Activated B cell treated with CpG ODN at 0.5 μM for 24 hours (primary cell): ENCODE measurements at regions not wholly inside any gene's neighbourhood (a gene's known extent, or its start where the extent isn't known, plus 50 kb on each side); places are given as distances from the start of the nearest gene placed in this dataset.

Experiments
- ATAC-seq: fragments of 200-7000 bp; cut with Tn5 transposase; one replicate; pipeline ENCODE4 v1.10.0; 2021; ENCODE audit warnings: low read depth, mild to moderate bottlenecking, moderate library complexity
- CTCF ChIA-PET: fragments of 350-600 bp; sonication (Branson Sonifier 250); formaldehyde crosslinking; loops from one replicate; lab custom pipeline; 2021; ENCODE audit warnings: antibody characterized with exemption; lab: Charles Lee
- POLR2A ChIA-PET: fragments of 350-600 bp; sonication (Branson Sonifier 250); formaldehyde crosslinking; loops from one replicate; lab custom pipeline; 2021; ENCODE audit warnings: antibody characterized with exemption; lab: Charles Lee
- DNase-seq: peaks from one replicate; pipeline ENCODE4 v3.0.0; 2022
- H3K27ac Mint-ChIP-seq: one replicate; pipeline ENCODE4 v1.8.0; 2020; ENCODE audit warnings: mixed read lengths
- H3K27me3 Mint-ChIP-seq: one replicate; pipeline ENCODE4 v1.8.0; 2021; ENCODE audit warnings: mixed read lengths
- H3K36me3 Mint-ChIP-seq: one replicate; pipeline ENCODE4 v1.8.0; 2021; ENCODE audit warnings: low read depth, mixed read lengths
- H3K4me1 Mint-ChIP-seq: one replicate; pipeline ENCODE4 v1.8.0; 2021; ENCODE audit warnings: mixed read lengths
- H3K4me3 Mint-ChIP-seq: one replicate; pipeline ENCODE4 v1.8.0; 2020; ENCODE audit warnings: mild to moderate bottlenecking, mixed read lengths
- H3K9me3 Mint-ChIP-seq: one replicate; pipeline ENCODE4 v1.8.0; 2020; ENCODE audit warnings: mixed read lengths
- CTCF ChIP-seq: fragments of 200-600 bp; IDR thresholded peaks from one replicate; pipeline ENCODE4 v1.8.0; 2022; ENCODE audit warnings: antibody characterized with exemption, mild to moderate bottlenecking
- intact Hi-C: fragments of 100-400 bp; cut with micrococcal nuclease; formaldehyde crosslinking; loops from one replicate; pipeline ENCODE4 v1.15.1; 2024

- DNase-seq (no peak), ATAC-seq (no peak)
- POLR2A ChIA-PET, result interaction anchor here (0.7 to 2.2 kb wide), 4 partner anchors 13 to 157 kb away, joined by 3 to 25 read pairs (median 4); partner anchors contain the start of gene TRIM13
- Mint-ChIP-seq H3K27me3 (no peaks in the 10 kb centered on the region), H3K4me1 (peaks cover 39% of the 10 kb centered on the region), H3K9me3 (no peaks in the 10 kb centered on the region), H3K27ac (no peak overlapping the region), H3K4me3 (no peak overlapping the region), H3K36me3 (no peaks in the 10 kb centered on the region)
- CTCF ChIA-PET, result no interaction called here
- TF ChIP-seq CTCF, result no peak
- intact Hi-C loops, result no loop called here
Observed at GRCh38 chr13:50153876-50154275, 138.6 kb downstream of the KCNRG start.

DNA sequence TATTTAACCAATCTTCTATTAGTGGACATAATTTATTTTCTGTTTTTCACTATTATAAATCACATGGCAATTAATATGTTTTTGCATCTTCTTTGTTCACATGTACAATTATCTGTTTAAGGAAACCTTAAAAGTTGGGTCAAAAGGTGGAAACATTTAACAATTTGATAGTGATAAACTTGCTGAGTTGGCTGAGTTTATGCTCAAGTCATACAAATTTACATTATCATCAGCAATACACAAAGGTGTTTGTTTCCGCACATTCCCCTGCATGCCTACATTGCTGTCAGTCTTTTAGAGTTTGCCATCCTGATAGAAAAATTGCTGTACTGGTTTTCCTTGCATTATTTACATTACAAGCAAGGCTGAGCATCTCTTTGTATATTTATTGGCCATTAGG is 139.5 kb downstream of the KCNRG start:
- ATAC-seq (no peak), DNase-seq (no peak)
- POLR2A ChIA-PET, result interaction anchor here (2.2 kb wide), 1 partner anchor 29 kb away, joined by 25 read pairs; no protein-coding TSS in a partner anchor
- intact Hi-C loops, result loop anchor here (5.0 kb wide), 1 partner anchor 38 kb away; no protein-coding TSS in a partner anchor
- no peaks in the 10 kb centered on the region for H3K27me3 Mint-ChIP-seq
- H3K36me3 Mint-ChIP-seq, result no peaks in the 10 kb centered on the region
- no peaks in the 10 kb centered on the region for H3K9me3 Mint-ChIP-seq
- H3K4me1 Mint-ChIP-seq, result peaks cover 48% of the 10 kb centered on the region
- no peak for TF ChIP-seq CTCF
- CTCF ChIA-PET, result no interaction called here
- no peak overlapping the region for H3K27ac Mint-ChIP-seq
- no peak overlapping the region for H3K4me3 Mint-ChIP-seq

DNA sequence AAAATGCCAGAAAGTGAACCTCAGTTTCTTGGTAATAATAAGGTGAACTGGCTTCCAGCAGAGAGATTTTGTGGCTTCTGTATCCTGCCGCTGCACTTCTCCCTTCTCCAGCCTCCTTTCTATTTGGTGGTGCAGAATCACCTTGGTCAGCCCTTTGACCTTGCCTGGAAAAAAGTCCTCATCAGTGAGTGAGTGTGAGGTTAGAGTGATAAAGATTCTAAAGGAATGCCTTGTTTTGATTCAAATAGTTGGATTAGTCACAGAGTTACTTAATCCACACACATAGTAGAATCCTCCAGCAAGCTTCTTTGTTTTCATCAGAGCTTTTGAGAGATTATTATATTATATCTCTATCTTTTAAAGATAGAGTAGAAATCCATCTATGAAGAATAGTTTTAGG is 140.9 kb downstream of the KCNRG start:
- POLR2A ChIA-PET, result no interaction called here
- DNase-seq (no peak), ATAC-seq (no peak)
- H3K4me1 Mint-ChIP-seq, result peaks cover 54% of the 10 kb centered on the region
- no peak overlapping the region for H3K4me3 Mint-ChIP-seq
- H3K27me3 Mint-ChIP-seq, result no peaks in the 10 kb centered on the region
- CTCF ChIA-PET, result no interaction called here
- no peaks in the 10 kb centered on the region for H3K36me3 Mint-ChIP-seq
- H3K9me3 Mint-ChIP-seq, result no peaks in the 10 kb centered on the region
- no peak overlapping the region for H3K27ac Mint-ChIP-seq
- intact Hi-C loops, result loop anchor here (5.0 kb wide), 1 partner anchor 36 kb away; no protein-coding TSS in a partner anchor
- no peak for TF ChIP-seq CTCF

GRCh38 chr13:50156561-50157127 is 141.4 kb downstream of the KCNRG start:
- Mint-ChIP-seq H3K9me3 (no peaks in the 10 kb centered on the region), H3K4me3 (no peak overlapping the region), H3K36me3 (no peaks in the 10 kb centered on the region), H3K27ac (no peak overlapping the region), H3K27me3 (no peaks in the 10 kb centered on the region), H3K4me1 (peaks cover 50% of the 10 kb centered on the region)
- DNase-seq (no peak), ATAC-seq (no peak)
- intact Hi-C loops, result loop anchor here (5.0 kb wide), 1 partner anchor 36 kb away; no protein-coding TSS in a partner anchor
- ChIA-PET POLR2A (interaction anchor here (0.6 kb wide), 1 partner anchor 27 kb away, joined by 3 read pairs; no protein-coding TSS in a partner anchor), CTCF (no interaction called here)
- TF ChIP-seq CTCF, result no peak

GRCh38 chr13:50158385-50159165 is 143.3 kb downstream of the KCNRG start:
- peak overlapping the region; percentile 78 for H3K27ac Mint-ChIP-seq

More at GRCh38 chr13:50158385-50159165, 143.3 kb downstream of the KCNRG start:
- peaks cover 31% of the 10 kb centered on the region for H3K4me1 Mint-ChIP-seq
- no peaks in the 10 kb centered on the region for H3K36me3 Mint-ChIP-seq
- no peaks in the 10 kb centered on the region for H3K9me3 Mint-ChIP-seq
- POLR2A ChIA-PET, result interaction anchor here (0.6 to 3.7 kb wide), 12 partner anchors 9 to 650 kb away, joined by 3 to 34 read pairs (median 4); no protein-coding TSS in a partner anchor
- intact Hi-C loops, result loop anchor here (1.0 to 5.0 kb wide), 2 partner anchors 27 to 34 kb away; no protein-coding TSS in a partner anchor
- CTCF ChIA-PET, result no interaction called here
- ATAC-seq, result peak; percentile 64
- H3K27me3 Mint-ChIP-seq, result no peaks in the 10 kb centered on the region
- H3K4me3 Mint-ChIP-seq, result peak overlapping the region; percentile 64
- no peak for TF ChIP-seq CTCF
- DNase-seq, result no peak
